Right atrium auricular region (tissue), 2 donors: ENCODE measurements at regions not wholly inside any gene's neighbourhood (a gene's known extent, or its start where the extent isn't known, plus 50 kb on each side); places are given as distances from the start of the nearest gene placed in this dataset.

Experiments used
- DNase-seq: peaks from one replicate; pipeline ENCODE4 v3.0.0-alpha.2; 2019; ENCODE audit warnings: low spot score
- H3K27ac ChIP-seq, 2 donors: fragments of 200-600 bp; sonication (generic); 1 replicate in 1 of 2; 2 replicates in 1 of 2; pipeline ENCODE4 v1.5.1; 2016 to 2019
- H3K27me3 ChIP-seq, 2 donors: fragments of 200-600 bp; sonication (generic); one replicate each; pipeline versions ENCODE4 v1.5.1 to v1.6.0; 2017 to 2019
- H3K36me3 ChIP-seq: fragments of 200-600 bp; sonication (generic); one replicate; pipeline ENCODE4 v1.5.1; 2016
- H3K4me1 ChIP-seq, 2 donors: fragments of 200-600 bp; sonication (generic); one replicate each; pipeline versions ENCODE4 v1.5.1 to v1.6.0; 2017 to 2019
- H3K4me3 ChIP-seq, 2 donors: fragments of 200-600 bp; sonication (generic); 1 replicate in 1 of 2; 2 replicates in 1 of 2; pipeline ENCODE4 v1.5.1; 2017 to 2019; ENCODE audit warnings: mild to moderate bottlenecking in 1 of 2, moderate library complexity in 1 of 2
- H3K9me3 ChIP-seq, 2 donors: fragments of 200-600 bp; sonication (generic); one replicate each; pipeline ENCODE4 v1.5.1; 2019
- TF ChIP-seq, protein P1 (sequence below), 2 donors: fragments of 200-600 bp; sonication (generic); IDR thresholded peaks; one replicate each; pipeline ENCODE4 v1.5.1; 2019; ENCODE audit warnings: antibody characterized with exemption in 2 of 2

DNA sequence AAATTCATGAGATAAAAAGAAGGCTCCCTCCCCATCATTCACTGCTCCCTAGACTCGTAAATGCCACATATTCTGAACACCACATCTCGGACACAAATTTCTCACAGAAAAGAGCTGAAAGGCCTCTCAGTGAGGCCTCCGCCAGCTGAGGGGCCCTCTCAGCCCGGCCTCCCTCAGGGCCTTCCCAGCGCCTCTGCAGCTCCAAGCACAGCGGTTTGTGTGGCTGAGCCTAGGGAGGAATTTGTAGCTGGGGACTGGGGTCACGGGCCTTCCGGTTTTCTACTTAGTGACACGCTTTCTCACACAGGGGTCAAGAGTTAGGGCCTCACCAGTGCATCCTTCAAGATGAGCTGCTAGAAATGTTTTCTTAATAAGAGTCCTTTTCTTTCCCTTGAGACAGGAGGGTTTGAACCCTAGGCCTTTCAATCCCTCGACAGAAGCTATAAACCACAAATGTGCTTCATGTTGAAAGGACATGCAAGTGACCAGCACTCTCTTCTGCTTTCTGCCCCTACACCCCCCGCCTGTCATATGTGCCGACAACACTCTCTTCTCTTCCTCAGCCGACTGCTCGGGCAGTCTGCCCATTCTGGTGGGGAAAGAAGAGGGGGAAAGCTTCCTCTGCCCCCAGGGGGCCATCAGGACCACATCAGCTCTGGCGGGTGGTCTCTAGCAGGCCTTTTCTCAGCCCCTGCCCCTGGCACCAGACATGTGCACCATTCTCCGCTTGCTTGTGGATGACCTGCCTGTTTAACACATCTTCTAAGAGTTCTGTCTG lies 104.9 kb downstream of the CHIC2 start:
- no peak for DNase-seq
- no peaks in the 10 kb centered on the region for H3K27me3 ChIP-seq
- H3K36me3 ChIP-seq = no peaks in the 10 kb centered on the region
- H3K4me1 ChIP-seq = peaks cover 0 to 8% of the 10 kb centered on the region in 2 donors
- H3K4me3 ChIP-seq = no peak overlapping the region
- TF ChIP-seq, protein P1, sequence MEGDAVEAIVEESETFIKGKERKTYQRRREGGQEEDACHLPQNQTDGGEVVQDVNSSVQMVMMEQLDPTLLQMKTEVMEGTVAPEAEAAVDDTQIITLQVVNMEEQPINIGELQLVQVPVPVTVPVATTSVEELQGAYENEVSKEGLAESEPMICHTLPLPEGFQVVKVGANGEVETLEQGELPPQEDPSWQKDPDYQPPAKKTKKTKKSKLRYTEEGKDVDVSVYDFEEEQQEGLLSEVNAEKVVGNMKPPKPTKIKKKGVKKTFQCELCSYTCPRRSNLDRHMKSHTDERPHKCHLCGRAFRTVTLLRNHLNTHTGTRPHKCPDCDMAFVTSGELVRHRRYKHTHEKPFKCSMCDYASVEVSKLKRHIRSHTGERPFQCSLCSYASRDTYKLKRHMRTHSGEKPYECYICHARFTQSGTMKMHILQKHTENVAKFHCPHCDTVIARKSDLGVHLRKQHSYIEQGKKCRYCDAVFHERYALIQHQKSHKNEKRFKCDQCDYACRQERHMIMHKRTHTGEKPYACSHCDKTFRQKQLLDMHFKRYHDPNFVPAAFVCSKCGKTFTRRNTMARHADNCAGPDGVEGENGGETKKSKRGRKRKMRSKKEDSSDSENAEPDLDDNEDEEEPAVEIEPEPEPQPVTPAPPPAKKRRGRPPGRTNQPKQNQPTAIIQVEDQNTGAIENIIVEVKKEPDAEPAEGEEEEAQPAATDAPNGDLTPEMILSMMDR (IDR thresholded peaks at IDR 0.05) = no peak
- no peak overlapping the region for H3K27ac ChIP-seq
- H3K9me3 ChIP-seq = no peaks in the 10 kb centered on the region

DNA sequence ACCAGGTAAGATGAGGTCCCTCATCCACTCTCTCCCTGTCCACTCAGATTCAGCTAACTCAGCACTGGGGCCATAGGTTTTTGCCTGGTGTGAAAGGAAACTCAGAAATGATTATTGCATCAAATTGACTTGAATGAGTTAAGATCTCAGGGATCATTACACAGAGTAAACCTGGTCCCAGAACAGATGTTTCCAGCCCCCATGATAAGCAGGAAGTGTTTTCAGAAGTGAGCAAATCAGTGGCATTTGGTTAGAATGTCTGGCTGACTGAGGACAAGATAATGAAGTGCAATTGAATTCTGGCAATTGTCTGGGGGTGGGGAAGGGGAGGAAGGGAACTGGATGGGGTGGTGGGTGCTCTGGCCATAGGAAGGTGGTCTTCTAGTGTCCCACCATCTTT lies 108.0 kb downstream of the CHIC2 start:
- H3K27me3 ChIP-seq = no peaks in the 10 kb centered on the region
- no peaks in the 10 kb centered on the region for H3K4me1 ChIP-seq
- H3K36me3 ChIP-seq = no peaks in the 10 kb centered on the region
- no peak overlapping the region for H3K27ac ChIP-seq
- H3K4me3 ChIP-seq = no peak overlapping the region
- DNase-seq = no peak
- no peaks in the 10 kb centered on the region for H3K9me3 ChIP-seq
- TF ChIP-seq, protein P1 (IDR thresholded peaks at IDR 0.05) = no peak

DNA sequence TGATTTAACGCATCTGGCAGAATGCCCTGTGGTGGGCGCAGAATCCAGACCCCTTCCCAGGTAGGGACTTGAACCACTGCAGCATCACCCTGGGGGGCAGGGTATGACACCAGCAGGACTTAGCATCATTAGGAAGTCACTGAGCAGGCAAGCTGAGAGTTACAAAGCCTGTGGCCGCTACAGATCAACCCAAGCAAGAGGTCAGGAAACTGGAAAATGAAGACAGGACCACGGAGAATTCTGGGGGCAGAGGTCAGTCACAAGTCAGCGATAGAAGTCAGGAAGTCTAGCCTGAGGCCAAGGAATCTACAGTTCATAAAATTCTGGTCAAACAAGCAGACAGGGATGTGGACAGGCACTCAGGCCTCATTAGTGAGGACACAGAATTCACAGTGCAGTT lies 108.4 kb downstream of the CHIC2 start:
- Histone ChIP-seq H3K4me1 (no peaks in the 10 kb centered on the region), H3K27me3 (no peaks in the 10 kb centered on the region), H3K9me3 (no peaks in the 10 kb centered on the region), H3K4me3 (no peak overlapping the region), H3K36me3 (no peaks in the 10 kb centered on the region), H3K27ac (no peak overlapping the region)
- TF ChIP-seq, protein P1 (IDR thresholded peaks at IDR 0.05) = no peak
- DNase-seq = no peak

- Histone ChIP-seq H3K27ac (no peak overlapping the region), H3K4me1 (no peaks in the 10 kb centered on the region), H3K36me3 (no peaks in the 10 kb centered on the region), H3K4me3 (no peak overlapping the region), H3K9me3 (no peaks in the 10 kb centered on the region), H3K27me3 (no peaks in the 10 kb centered on the region)
- TF ChIP-seq, protein P1 (IDR thresholded peaks at IDR 0.05) = no peak
- DNase-seq = no peak
Measured at GRCh38 chr4:53951414-53951813, 113.0 kb downstream of the CHIC2 start.

DNA sequence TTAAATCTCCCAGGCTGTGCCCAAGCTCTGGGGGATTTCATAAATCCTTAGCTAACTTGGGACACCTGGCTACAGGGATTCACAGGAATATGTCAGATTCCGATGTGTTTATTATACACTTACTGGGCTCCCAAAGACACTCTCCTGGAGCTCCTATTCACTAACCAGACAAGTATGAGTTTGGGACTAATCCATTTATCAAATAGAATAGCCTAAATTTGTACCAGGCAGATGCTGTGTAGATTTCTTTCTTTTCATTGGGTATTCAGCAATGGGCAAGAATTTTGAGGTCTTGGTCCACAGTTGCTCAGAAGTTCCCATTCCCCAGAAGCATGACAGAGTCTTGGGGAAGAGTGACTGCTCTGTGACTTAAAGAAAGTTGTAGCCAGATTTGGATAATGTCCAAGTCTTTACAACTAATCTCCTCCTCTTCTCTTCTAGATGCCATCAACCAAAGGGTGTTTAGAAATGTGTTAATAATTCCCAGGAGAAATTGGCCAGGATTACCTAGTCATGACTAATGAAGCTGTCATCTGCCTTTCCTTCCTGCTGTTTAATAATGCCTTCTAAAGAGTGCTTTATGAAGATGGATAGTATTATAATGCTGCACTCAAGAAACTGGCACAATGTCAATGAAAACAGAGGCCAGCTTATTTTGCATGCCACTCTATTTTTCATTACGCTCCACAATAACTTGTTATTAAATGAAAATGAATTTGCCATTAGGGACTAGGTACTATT lies 120.9 kb downstream of the CHIC2 start:
- no peaks in the 10 kb centered on the region for H3K36me3 ChIP-seq
- H3K27me3 ChIP-seq = no peaks in the 10 kb centered on the region
- no peak overlapping the region for H3K4me3 ChIP-seq
- no peaks in the 10 kb centered on the region for H3K4me1 ChIP-seq
- no peak overlapping the region for H3K27ac ChIP-seq
- H3K9me3 ChIP-seq = peaks cover 2 to 12% of the 10 kb centered on the region in 2 donors
- DNase-seq = no peak
- TF ChIP-seq, protein P1 (IDR thresholded peaks at IDR 0.05) = no peak
